NCI-H510A treated with DMSO at 0.1 percent for 48 hours (cell line): ENCODE measurements at regions not wholly inside any gene's neighbourhood (a gene's known extent, or its start where the extent isn't known, plus 50 kb on each side); places are given as distances from the start of the nearest gene placed in this dataset.
A peak's percentile ranks its signal among the peaks of the same experiment; 100 is the strongest.
"Not testable (repeated sequence)": the region's sequence is repeated elsewhere in the genome, so short reads cannot be mapped to it uniquely, and the experiment has no call there.

ENCODE experiments used
- DNase-seq: peaks from one replicate; lab custom pipeline; 2025; lab: John Stamatoyannopoulos, UW

GRCh38 chr5:29252390-29252789, 1941.1 kb upstream of the CDH6 start:
- DNase-seq: no peak

- no peak for DNase-seq
Observed at GRCh38 chr5:29247346-29248028, 1946.0 kb upstream of the CDH6 start.

- no peak for DNase-seq
Observed at GRCh38 chr5:29240379-29240778, 1953.1 kb upstream of the CDH6 start.

GRCh38 chr5:29239606-29240005, 1953.9 kb upstream of the CDH6 start:
- DNase-seq: no peak

- DNase-seq: no peak
Observed at GRCh38 chr5:29238115-29238514, 1955.4 kb upstream of the CDH6 start.

- no peak for DNase-seq
Observed at GRCh38 chr5:29231154-29231553, 1962.3 kb upstream of the CDH6 start.

- no peak for DNase-seq
Observed at GRCh38 chr5:29230591-29230990, 1962.9 kb upstream of the CDH6 start.

GRCh38 chr5:29229461-29229860, 1964.0 kb upstream of the CDH6 start:
- no peak for DNase-seq

GRCh38 chr5:29218138-29218537, 1975.3 kb upstream of the CDH6 start:
- DNase-seq: peak; percentile 9

GRCh38 chr5:29214839-29215238, 1978.6 kb upstream of the CDH6 start:
- no peak for DNase-seq

GRCh38 chr5:29213475-29213874, 1980.0 kb upstream of the CDH6 start:
- no peak for DNase-seq

GRCh38 chr5:29208024-29208423, 1985.5 kb upstream of the CDH6 start:
- DNase-seq: no peak

GRCh38 chr5:29203049-29203448, 1990.4 kb upstream of the CDH6 start:
- DNase-seq: no peak

- no peak for DNase-seq
Observed at GRCh38 chr5:29197631-29198454, 1995.6 kb upstream of the CDH6 start.

GRCh38 chr5:29193972-29194371, 1999.5 kb upstream of the CDH6 start:
- DNase-seq: no peak

GRCh38 chr5:29191269-29192048, 2002.0 kb upstream of the CDH6 start:
- not testable (repeated sequence) for DNase-seq

GRCh38 chr5:29190398-29190797, 2003.1 kb upstream of the CDH6 start:
- not testable (repeated sequence) for DNase-seq

GRCh38 chr5:29186380-29186779, 2007.1 kb upstream of the CDH6 start:
- not testable (repeated sequence) for DNase-seq

GRCh38 chr5:29185558-29185957, 2007.9 kb upstream of the CDH6 start:
- no peak for DNase-seq

GRCh38 chr5:29175774-29176173, 2017.7 kb upstream of the CDH6 start:
- DNase-seq: no peak

GRCh38 chr5:29170599-29170998, 2022.9 kb upstream of the CDH6 start:
- DNase-seq: no peak

- no peak for DNase-seq
Observed at GRCh38 chr5:29169886-29170285, 2023.6 kb upstream of the CDH6 start.

- peak; percentile 73 for DNase-seq
Observed at GRCh38 chr5:29162297-29162696, 2031.2 kb upstream of the CDH6 start.
